Activated CD4-positive, alpha-beta T cell treated with anti-CD3 and anti-CD28 coated beads, Interleukin-2, Interleukin-4, amounts not matched to agents 100 ng/mL and 50 ng/mL, durations not matched to agents 16 hours and 8 hours (primary cell): ENCODE measurements at regions not wholly inside any gene's neighbourhood (a gene's known extent, or its start where the extent isn't known, plus 50 kb on each side); places are given as distances from the start of the nearest gene placed in this dataset.

Experiments used
- DNase-seq: peaks from one replicate; pipeline ENCODE4 v3.0.0-alpha.2; 2020; ENCODE audit warnings: low spot score

DNA sequence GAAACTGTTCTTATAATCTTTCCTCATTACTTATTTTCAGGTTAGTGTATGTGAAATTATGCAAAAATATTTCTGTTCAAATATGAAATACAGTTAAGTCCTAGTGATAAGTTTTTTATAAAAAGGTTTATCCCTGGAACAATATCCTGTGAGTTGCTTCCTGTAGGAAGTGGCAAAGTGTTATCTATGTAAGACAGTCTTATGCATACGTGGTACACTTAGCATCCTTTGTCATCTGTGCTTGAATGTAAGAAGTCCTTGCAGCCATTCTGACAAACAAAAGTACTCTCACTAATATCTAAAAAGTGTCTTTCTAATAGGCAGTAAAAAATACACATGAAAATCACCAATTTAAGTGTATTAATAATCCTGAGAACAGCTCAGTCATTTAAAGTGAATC lies 372.5 kb upstream of the BCHE start:
- DNase-seq, result no peak

GRCh38 chr3:166205158-166205557 lies 367.9 kb upstream of the BCHE start:
- DNase-seq, result no peak

- no peak for DNase-seq
These were observed 364.3 kb upstream of the BCHE start for GRCh38 chr3:166201476-166201875.

GRCh38 chr3:166199491-166199890 lies 362.3 kb upstream of the BCHE start:
- DNase-seq, result no peak

DNA sequence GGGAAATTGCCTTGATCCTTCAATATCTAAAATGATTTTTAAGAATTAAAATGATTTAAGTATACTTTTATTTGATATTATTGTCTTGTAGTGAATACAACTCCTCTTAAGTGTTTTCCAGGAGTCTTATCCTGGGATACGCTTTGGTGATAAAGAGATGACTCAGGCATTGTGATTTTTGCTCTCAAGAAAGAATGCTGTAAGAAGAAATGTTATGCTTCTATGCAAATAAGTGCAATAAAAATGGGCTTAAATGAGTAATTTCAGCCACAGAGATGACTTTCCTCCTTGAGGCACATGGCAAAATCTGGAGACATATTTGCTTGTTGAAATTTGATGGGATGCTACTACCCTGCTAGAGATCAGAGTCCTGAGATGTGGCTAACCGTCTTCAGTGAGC lies 358.6 kb upstream of the BCHE start:
- no peak for DNase-seq

DNA sequence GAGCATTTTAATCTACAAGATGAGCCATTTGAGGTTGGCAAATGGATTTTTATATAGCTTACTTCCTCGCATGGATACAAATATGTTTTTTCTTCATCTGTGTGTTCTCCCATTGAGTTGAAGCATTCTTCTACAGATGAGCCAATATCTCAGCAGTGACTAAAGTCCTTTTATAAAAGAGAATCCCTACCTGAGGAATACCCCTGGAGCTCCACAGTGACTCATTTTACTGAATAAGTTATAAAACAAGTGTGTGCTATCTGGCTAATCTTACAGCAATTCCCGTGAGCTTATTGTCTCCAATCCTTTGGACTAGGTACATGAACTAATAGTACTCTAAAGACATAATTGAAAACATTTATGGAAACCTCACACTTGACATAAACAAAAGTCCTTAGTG lies 354.2 kb upstream of the BCHE start:
- DNase-seq, result no peak

DNA sequence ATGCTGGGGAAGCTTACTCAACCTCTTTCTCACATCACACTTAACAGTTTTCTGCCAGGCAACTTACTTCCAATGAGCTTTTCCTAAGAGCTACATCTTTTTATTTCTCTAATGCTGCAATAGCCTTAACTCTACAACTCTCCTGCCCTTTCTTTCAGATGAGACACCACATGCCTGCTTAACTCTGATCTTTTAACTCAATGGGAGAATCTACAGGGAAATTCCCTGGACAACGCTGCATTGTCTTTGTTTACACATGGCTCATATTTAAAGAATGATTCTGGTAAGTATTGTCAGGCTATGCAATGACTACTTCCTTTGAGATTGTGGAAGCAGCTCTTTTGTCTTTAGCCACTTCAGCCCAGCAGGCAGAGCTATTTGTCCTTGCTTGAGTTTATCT lies 353.1 kb upstream of the BCHE start:
- DNase-seq, result no peak

DNA sequence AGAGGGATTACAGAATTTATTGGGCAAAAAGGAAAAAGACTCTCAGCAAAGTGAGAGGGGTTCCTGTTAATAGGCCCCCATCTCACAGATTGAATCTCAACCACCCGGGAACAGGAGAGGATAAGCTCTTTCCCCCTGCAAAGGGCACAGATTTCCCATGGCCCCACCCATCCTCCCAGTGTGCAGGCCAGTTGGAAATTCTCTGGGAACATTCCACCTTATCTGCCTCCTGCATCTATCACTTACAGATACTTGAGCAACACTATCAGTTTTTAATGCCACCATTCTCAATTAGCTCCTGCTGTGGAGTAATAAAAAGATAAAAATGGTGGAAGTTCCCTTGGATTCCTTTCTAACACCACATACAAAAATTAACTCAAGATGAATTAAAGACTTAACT lies 350.0 kb upstream of the BCHE start:
- DNase-seq, result no peak

DNA sequence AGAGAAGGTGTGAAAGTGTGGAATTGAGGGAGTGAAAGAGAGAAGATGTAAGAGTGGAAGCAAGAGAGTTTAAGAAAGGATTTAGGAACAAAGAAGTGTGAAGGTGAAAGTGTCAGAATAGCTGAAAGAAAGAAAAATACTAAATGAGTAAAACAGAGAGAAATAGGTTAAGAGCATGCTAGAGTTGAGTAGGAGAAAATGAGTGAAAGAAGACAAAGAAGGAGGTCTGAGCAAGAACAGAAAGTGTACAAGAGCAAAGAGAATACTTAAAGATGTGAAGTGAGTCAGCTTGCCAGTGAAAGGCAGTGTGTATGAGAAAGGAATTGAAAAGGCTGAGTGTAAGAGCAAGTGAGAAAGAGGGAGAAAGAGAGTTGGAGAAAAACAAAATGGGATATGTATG lies 348.8 kb upstream of the BCHE start:
- no peak for DNase-seq

DNA sequence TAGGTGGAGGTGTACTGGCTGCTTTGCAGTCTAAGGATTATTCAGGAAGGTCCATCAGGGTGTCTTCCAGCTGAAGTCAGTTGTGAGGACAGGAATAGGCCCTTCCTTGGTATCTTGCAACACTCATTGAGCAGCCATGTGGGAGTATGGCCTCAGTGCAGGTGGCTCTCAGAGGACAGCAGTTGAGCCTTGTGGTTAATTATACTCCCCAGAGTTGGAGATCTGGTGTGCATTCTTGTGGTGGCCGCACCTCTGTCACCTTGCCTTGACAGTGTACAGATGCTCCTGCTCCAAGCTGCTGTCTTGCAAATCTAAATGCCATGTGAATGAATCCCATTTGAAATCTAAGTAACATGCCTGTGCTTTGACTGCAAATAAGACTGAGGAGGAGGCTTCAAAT lies 339.9 kb upstream of the BCHE start:
- DNase-seq, result no peak

DNA sequence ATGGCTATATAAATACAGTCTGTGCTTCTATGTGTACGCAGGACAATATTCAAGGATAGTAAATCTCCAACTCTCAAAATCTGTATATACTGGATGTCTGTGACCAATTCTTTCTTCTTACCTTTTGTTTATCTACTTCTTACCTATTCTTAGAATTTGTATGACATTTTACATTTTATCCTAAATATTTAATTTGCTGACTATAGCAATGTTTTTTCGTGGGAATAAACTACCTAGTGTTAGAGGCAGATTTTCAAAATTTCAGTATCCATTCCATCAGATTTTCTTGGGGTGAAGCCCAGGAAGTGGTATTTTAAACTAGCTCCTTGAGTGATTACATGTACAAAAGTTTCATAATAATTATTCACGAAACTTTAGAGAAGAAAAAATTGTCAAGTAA lies 334.5 kb upstream of the BCHE start:
- no peak for DNase-seq

DNA sequence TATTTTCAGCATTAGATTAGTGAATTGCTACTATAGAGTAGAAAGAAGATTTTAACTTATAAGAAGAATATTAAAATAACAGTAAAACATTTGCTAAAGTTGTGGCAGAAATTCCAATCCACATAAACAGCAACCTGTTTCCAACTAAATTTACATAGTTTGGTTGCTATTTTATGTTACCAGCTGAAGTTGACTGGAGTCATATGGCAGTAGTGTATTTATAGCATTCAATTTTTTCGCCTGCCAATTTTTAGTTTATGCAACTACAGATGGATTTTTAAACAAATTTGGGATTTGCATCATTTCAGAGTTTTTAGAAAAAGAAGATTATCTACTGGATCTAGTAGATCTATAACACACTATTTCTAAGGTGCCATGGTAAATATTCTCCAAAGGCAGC lies 332.5 kb upstream of the BCHE start:
- no peak for DNase-seq

GRCh38 chr3:166127969-166128368 lies 290.7 kb upstream of the BCHE start:
- DNase-seq, result no peak

GRCh38 chr3:166125179-166125578 lies 288.0 kb upstream of the BCHE start:
- no peak for DNase-seq

DNA sequence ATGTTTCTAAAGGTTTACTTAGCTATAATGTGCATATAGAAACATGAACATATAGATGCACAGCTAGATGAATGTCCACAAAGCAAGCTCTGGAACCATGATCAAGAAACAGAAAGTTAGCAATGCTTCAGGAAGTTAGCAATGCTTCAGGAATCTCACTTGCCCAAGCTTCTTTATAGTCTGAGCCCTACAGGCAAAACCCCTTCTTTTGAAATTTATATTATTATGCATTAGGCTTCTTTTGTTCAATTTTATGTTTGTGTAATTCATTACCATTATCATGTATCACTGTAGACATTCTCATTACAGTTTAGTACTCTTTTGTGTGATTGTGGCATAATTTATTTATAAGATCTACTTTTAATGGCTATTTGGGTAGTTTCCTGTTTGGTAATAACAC lies 286.4 kb upstream of the BCHE start:
- DNase-seq, result no peak

GRCh38 chr3:166123088-166123487 lies 285.9 kb upstream of the BCHE start:
- DNase-seq, result no peak

GRCh38 chr3:166118049-166118448 lies 280.8 kb upstream of the BCHE start:
- no peak for DNase-seq

- no peak for DNase-seq
These were observed 277.2 kb upstream of the BCHE start for GRCh38 chr3:166114448-166114847.

- DNase-seq, result no peak
These were observed 274.3 kb upstream of the BCHE start for GRCh38 chr3:166111562-166111961.

- DNase-seq, result no peak
These were observed 272.9 kb upstream of the BCHE start for GRCh38 chr3:166110102-166110501.

DNA sequence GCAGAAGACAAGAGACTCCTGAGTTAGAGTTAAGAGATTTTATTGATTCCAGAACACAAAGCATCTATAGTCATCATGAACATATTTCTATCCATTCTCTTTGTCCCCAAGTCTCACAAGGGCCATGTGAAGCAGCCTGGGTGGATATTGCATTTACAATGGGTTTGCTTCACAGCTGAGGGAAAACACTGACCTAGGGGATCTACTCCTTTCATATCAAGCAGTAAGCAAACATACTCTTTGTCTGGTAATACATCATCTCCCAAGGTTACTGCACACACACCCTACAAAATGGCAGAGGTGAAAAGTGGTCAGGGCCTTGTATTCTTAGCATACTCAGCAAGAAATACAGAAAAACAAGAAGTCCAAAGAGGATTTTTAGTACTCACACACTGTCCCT lies 267.7 kb upstream of the BCHE start:
- no peak for DNase-seq

GRCh38 chr3:166100730-166101129 lies 263.5 kb upstream of the BCHE start:
- no peak for DNase-seq

GRCh38 chr3:166089575-166089974 lies 252.4 kb upstream of the BCHE start:
- no peak for DNase-seq

DNA sequence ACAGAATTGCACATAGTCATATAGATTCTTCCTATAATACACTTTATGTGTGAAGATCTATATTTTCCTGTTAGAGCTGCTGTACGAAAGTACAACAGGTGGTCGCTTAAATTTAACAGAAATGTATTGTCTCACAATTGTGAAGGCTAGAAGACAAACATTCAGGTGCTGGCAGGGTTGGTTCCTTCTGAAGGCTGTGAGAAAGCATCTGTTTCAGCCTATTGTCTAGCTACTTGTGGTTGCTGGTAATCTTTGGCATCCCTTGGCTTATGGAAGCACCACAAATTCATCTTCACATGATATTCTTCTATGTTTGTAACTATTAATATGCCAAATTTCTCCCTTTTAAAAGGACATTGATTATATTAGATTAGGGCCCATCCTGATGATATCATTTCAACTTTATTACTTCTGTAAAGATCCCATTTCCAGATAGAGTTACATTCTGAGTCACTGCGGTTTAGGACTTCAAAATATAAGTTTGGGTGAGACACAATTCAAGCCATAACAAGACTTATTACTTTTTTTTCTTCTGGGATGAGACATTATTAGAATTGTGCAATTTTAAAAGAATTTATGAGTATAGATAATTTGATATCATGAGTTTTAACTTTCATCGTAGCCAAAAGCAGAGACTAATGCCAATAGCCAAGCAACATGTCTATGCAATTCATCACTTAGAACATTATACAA lies 248.1 kb upstream of the BCHE start:
- no peak for DNase-seq

DNA sequence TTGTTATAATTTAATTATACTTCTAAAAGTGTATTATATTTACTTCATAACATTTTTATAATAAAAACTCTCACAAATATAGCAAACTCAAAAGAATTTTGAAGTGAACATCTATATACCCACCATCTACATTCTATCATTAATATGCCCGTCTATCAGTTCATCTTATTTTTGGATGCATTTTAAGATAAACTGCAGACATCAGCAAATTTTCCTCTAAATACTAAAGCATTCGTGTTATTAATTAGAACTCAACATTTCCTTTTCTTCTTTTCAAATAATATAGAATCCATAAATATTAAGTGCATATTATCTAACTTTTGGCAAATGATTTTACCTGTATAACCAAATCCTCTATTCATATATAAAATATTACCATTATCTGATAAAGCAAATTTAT lies 242.9 kb upstream of the BCHE start:
- DNase-seq, result no peak
